ENCODE measurements at regions not wholly inside any gene's neighbourhood (a gene's known extent, or its start where the extent isn't known, plus 50 kb on each side); places are given as distances from the start of the nearest gene placed in this dataset.

GRCh38 chr18:54772056-54772455 lies 56.2 kb upstream of the RAB27B start:
- no peak for DNase-seq

- DNase-seq = no peak
Measured at GRCh38 chr18:54774423-54774822, 53.9 kb upstream of the RAB27B start.

GRCh38 chr18:54774981-54775665 lies 53.2 kb upstream of the RAB27B start:
- DNase-seq = no peak

DNA sequence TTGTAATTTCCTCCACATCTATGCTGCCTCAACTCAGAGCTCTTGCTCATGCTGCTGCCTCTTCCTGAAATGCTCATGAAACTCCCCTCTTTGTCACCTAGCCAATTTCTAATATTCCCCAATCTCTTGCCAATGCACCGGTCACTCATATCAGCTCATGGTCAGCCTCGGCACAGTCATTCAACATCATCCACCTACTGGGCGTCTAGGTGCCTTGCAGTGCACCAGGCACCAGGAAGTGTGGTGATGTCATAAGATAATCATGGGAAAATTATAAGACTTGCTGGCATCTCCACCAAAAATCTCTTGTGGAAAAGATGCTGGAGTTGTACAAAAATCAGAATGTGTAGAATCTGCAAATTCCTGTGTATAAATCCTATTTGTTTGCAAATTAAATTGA lies 52.6 kb upstream of the RAB27B start:
- no peak for DNase-seq

- DNase-seq = no peak
Measured at GRCh38 chr18:54776282-54776977, 51.8 kb upstream of the RAB27B start.

- no peak for DNase-seq
Measured at GRCh38 chr18:54777118-54777791, 51.0 kb upstream of the RAB27B start.

GRCh38 chr18:54777989-54778388 lies 50.3 kb upstream of the RAB27B start:
- no peak for DNase-seq

Measured in activated naive CD4-positive, alpha-beta T cell treated with Interleukin-2 at 50 U/mL for 16 hours (primary cell).